Ascending aorta (tissue), 2 donors: ENCODE measurements at regions not wholly inside any gene's neighbourhood (a gene's known extent, or its start where the extent isn't known, plus 50 kb on each side); places are given as distances from the start of the nearest gene placed in this dataset.

Experiments used
- DNase-seq, 2 donors: peaks; one replicate each; pipeline ENCODE4 v3.0.0-alpha.2; 2019; ENCODE audit warnings: low spot score in 2 of 2
- H3K27ac ChIP-seq, 2 donors: fragments of 200-600 bp; sonication (generic); one replicate each; pipeline ENCODE4 v1.5.1; 2016 to 2017; ENCODE audit warnings: mild to moderate bottlenecking in 1 of 2
- H3K27me3 ChIP-seq: fragments of 200-600 bp; sonication (generic); one replicate; pipeline ENCODE4 v1.5.1; 2017
- H3K36me3 ChIP-seq, 2 donors: fragments of 200-600 bp; sonication (generic); one replicate each; pipeline ENCODE4 v1.5.1; 2016
- H3K4me1 ChIP-seq, 2 donors: fragments of 200-600 bp; sonication (generic); one replicate each; pipeline ENCODE4 v1.5.1; 2016 to 2017; ENCODE audit warnings: mild to moderate bottlenecking in 1 of 2
- H3K4me3 ChIP-seq, 2 donors: fragments of 200-600 bp; sonication (generic); one replicate each; pipeline ENCODE4 v1.5.1; 2016 to 2017; ENCODE audit warnings: mild to moderate bottlenecking in 1 of 2
- H3K9me3 ChIP-seq, 2 donors: fragments of 200-600 bp; sonication (generic); one replicate each; pipeline ENCODE4 v1.5.1; 2016
- intact Hi-C: fragments of 100-400 bp; cut with DNase I; formaldehyde crosslinking; loops from one replicate; pipeline ENCODE4 v1.15.1; 2023
- TF ChIP-seq, protein P1 (sequence below), 3 experiments: fragments of 200-600 bp in 2 of 3; fragments of 450-650 bp in 1 of 3; sonication (generic) in 2 of 3; IDR thresholded peaks; one replicate each; pipeline ENCODE4 v1.5.1; 2016 to 2019; ENCODE audit warnings: antibody characterized with exemption in 3 of 3, mild to moderate bottlenecking in 1 of 3, moderate library complexity in 1 of 3

DNA sequence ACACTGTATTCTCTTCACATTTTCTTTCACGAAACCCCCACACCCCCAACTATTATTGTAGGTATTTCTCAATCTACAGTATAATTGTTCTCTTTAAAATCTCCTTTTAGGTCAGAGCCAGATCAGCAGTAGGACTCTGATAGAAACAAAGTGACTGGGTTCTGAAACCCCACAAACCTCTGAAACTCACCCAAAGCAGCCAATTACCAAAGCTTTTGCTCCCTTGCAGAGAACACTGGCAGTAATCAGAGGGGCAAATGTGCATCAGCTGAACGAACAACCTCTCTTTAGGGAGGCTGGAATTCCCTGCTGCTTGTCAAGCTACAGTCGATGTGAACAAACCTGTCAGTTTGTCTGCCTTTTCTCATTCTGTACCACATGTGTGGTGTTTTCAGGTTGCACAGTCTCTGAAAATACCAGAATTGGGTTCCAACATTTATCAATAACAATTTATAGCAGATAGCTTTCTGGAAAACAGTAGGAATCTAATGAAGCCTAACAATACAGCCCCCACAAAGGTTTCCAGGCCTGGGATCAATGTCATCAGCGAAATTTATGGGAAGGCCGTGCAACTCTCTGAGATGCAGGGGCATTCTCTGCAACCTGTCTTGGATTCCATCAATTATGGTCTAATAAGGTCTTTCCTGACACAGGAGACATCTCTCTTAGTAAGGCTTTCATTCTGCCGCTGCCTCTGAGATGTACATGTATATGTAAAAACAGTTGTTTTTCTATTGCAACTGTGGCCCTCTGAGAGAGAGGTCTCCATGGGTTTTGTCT, 395.9 kb downstream of the GPAT3 start:
- Histone ChIP-seq H3K9me3 (no peaks in the 10 kb centered on the region), H3K4me3 (no peak overlapping the region), H3K27me3 (no peaks in the 10 kb centered on the region), H3K4me1 (no peaks in the 10 kb centered on the region), H3K27ac (no peak overlapping the region), H3K36me3 (no peaks in the 10 kb centered on the region)
- DNase-seq, result no peak
- intact Hi-C loops, result no loop called here
- TF ChIP-seq, protein P1, sequence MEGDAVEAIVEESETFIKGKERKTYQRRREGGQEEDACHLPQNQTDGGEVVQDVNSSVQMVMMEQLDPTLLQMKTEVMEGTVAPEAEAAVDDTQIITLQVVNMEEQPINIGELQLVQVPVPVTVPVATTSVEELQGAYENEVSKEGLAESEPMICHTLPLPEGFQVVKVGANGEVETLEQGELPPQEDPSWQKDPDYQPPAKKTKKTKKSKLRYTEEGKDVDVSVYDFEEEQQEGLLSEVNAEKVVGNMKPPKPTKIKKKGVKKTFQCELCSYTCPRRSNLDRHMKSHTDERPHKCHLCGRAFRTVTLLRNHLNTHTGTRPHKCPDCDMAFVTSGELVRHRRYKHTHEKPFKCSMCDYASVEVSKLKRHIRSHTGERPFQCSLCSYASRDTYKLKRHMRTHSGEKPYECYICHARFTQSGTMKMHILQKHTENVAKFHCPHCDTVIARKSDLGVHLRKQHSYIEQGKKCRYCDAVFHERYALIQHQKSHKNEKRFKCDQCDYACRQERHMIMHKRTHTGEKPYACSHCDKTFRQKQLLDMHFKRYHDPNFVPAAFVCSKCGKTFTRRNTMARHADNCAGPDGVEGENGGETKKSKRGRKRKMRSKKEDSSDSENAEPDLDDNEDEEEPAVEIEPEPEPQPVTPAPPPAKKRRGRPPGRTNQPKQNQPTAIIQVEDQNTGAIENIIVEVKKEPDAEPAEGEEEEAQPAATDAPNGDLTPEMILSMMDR (IDR thresholded peaks at IDR 0.05), result no peak

DNA sequence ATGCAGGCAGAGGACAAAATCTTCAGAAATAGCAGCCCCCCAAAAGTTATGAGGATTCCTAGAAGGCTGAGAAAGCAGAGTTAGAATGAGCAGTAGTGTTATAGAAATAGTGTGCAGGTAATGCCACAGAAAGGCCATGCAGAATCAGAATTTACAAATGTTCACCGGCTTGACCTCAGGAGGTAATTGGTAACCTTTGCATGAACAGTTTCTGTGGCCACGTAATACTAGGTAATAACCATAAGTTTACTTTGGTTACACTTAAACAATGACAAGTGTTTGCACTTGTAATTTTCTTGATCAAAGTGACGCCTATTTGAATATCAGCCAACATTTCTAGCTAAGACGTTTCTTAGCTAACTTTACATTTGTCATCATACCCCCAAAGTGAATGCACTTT, 393.6 kb downstream of the GPAT3 start:
- Histone ChIP-seq H3K36me3 (no peaks in the 10 kb centered on the region), H3K27me3 (no peaks in the 10 kb centered on the region), H3K4me1 (no peaks in the 10 kb centered on the region), H3K4me3 (no peak overlapping the region), H3K9me3 (no peaks in the 10 kb centered on the region), H3K27ac (no peak overlapping the region)
- intact Hi-C loops, result no loop called here
- TF ChIP-seq, protein P1 (IDR thresholded peaks at IDR 0.05), result no peak
- no peak for DNase-seq

DNA sequence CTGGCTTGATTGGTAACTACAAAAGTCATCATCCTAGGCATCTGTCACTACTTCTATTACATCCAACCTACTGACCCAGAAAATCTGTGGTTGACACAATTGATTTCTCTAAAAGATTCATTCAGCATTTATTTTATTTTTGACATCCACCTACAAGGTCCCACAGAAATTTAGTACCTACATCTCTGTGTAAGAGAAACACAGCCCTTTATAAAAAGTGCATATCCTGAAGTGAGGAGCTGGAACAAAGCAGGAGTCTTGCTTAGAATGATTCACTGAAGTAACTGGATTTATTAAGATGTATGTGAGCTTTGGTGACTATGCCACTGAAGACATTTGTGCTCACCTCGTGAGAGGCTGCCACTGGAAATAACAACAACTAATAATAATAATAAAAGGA, 391.0 kb downstream of the GPAT3 start:
- Histone ChIP-seq H3K4me3 (no peak overlapping the region), H3K27ac (no peak overlapping the region), H3K9me3 (no peaks in the 10 kb centered on the region), H3K36me3 (no peaks in the 10 kb centered on the region), H3K27me3 (no peaks in the 10 kb centered on the region), H3K4me1 (no peaks in the 10 kb centered on the region)
- DNase-seq, result no peak
- intact Hi-C loops, result no loop called here
- TF ChIP-seq, protein P1 (IDR thresholded peaks at IDR 0.05), result no peak

DNA sequence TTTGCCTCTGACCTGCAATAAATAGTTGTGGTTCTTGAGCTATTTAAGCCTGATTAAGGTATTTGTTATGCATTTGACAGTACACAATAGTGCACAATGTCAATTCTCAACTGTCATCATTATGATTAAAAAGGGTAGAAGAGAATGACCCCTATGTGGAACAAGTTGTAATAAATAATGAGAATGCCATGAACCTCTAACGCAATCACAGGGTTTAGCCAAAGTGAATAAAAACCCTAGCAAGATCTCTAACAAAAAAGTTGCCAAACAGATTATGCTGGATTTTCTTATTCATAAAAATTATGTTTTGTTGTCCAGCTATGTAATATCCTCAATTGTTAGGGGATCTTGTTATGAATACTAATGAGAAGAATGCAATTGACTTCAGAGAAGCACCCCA, 387.4 kb downstream of the GPAT3 start:
- TF ChIP-seq, protein P1 (IDR thresholded peaks at IDR 0.05), result no peak
- no peak for DNase-seq
- Histone ChIP-seq H3K36me3 (no peaks in the 10 kb centered on the region), H3K27ac (no peak overlapping the region), H3K9me3 (no peaks in the 10 kb centered on the region), H3K4me3 (no peak overlapping the region), H3K4me1 (no peaks in the 10 kb centered on the region), H3K27me3 (no peaks in the 10 kb centered on the region)
- intact Hi-C loops, result no loop called here

DNA sequence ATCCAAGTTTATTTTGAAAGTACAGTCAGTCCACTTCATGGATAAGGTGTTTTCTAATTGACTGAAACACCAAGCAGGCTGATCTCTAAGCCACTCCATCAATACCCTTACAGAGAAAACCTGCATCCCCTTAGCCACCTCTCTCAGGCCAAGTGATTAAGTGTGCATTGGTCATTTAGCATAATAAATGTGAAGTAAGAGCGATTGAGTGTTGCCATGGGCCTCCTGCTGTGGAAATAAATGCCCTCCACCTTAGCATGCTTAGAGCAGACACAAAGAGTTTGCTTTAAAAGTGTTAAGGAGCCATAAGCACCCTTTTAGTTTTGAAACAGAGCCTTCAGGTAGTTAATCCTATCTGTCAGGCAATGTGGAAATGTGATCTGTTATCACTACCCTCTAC, 386.5 kb downstream of the GPAT3 start:
- Histone ChIP-seq H3K27ac (no peak overlapping the region), H3K4me3 (no peak overlapping the region), H3K9me3 (no peaks in the 10 kb centered on the region), H3K36me3 (no peaks in the 10 kb centered on the region), H3K4me1 (no peaks in the 10 kb centered on the region), H3K27me3 (no peaks in the 10 kb centered on the region)
- TF ChIP-seq, protein P1 (IDR thresholded peaks at IDR 0.05), result no peak
- DNase-seq, result no peak
- intact Hi-C loops, result no loop called here

DNA sequence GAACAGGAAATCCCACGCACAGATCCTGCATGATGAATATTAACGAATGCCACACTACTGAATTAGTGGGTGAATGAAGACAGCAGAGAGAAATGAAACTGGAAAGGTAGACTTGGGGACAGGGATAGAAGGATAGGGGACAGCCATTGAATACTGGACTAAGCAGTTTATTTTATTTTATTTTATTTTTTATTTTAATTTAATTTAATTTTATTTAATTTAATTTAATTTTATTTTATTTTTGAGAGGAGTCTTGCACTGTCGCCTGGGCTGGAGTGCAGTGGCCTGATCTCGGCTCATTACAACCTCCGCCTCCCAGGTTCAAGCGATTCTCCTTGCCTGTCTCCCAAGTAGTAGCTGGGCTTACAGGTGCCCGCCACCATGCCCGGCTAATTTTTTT, 385.2 kb downstream of the GPAT3 start:
- Histone ChIP-seq H3K27me3 (no peaks in the 10 kb centered on the region), H3K4me3 (no peak overlapping the region), H3K4me1 (no peaks in the 10 kb centered on the region), H3K27ac (no peak overlapping the region), H3K9me3 (no peaks in the 10 kb centered on the region), H3K36me3 (no peaks in the 10 kb centered on the region)
- intact Hi-C loops, result no loop called here
- no peak for DNase-seq
- TF ChIP-seq, protein P1 (IDR thresholded peaks at IDR 0.05), result no peak
